Neuronal stem cell (in vitro differentiated cells): ENCODE measurements at regions not wholly inside any gene's neighbourhood (a gene's known extent, or its start where the extent isn't known, plus 50 kb on each side); places are given as distances from the start of the nearest gene placed in this dataset.
"Not testable (repeated sequence)": the region's sequence is repeated elsewhere in the genome, so short reads cannot be mapped to it uniquely, and the experiment has no call there.

Source experiments
- DNase-seq: peaks from one replicate; pipeline ENCODE4 v3.0.0-alpha.2; 2013; ENCODE audit warnings: low spot score
- H2AFZ ChIP-seq: one replicate; pipeline ENCODE4 v1.6.1; 2013; ENCODE audit warnings: mild to moderate bottlenecking, low read length, inconsistent platforms
- H2AK5ac ChIP-seq: 2 replicates; pipeline ENCODE4 v1.6.1; 2013; ENCODE audit warnings: low read depth, mild to moderate bottlenecking, inconsistent platforms, low read length, moderate library complexity, mixed read lengths
- H2BK120ac ChIP-seq: 2 replicates; pipeline ENCODE4 v1.6.1; 2013; ENCODE audit warnings: low read depth, mild to moderate bottlenecking, inconsistent platforms, low read length, moderate library complexity, mixed read lengths
- H2BK12ac ChIP-seq: one replicate; pipeline ENCODE4 v1.6.1; 2013; ENCODE audit warnings: low read length, inconsistent platforms
- H2BK15ac ChIP-seq: 2 replicates; pipeline ENCODE4 v1.6.1; 2013; ENCODE audit warnings: mild to moderate bottlenecking, low read length, inconsistent platforms, mixed read lengths
- H2BK5ac ChIP-seq: one replicate; pipeline ENCODE4 v1.6.1; 2013; ENCODE audit warnings: inconsistent platforms, mild to moderate bottlenecking, low read length, moderate library complexity
- H3K14ac ChIP-seq: one replicate; pipeline ENCODE4 v1.6.1; 2013; ENCODE audit warnings: low read length, inconsistent platforms
- H3K18ac ChIP-seq: 2 replicates; pipeline ENCODE4 v1.6.1; 2013; ENCODE audit warnings: low read length, inconsistent platforms
- H3K23ac ChIP-seq: 2 replicates; pipeline ENCODE4 v1.6.1; 2013; ENCODE audit warnings: low read depth, mild to moderate bottlenecking, mixed read lengths, low read length, inconsistent platforms; ENCODE audit not compliant: poor library complexity
- H3K27ac ChIP-seq: replicated peaks from 3 replicates; pipeline ENCODE4 v1.5.1; 2013; ENCODE audit warnings: low read length, inconsistent platforms
- H3K27me3 ChIP-seq, 3 experiments: 2 replicates each; pipeline ENCODE4 v1.6.1; 2013; ENCODE audit warnings: low read length in 3 of 3, mild to moderate bottlenecking in 2 of 3, inconsistent platforms in 1 of 3, low read depth in 1 of 3, mixed read lengths in 1 of 3, moderate library complexity in 1 of 3; ENCODE audit not compliant: control insufficient read depth in 3 of 3, insufficient read depth in 3 of 3
- H3K36me3 ChIP-seq, 2 donors: replicated peaks in 1 of 2; 2 replicates each; pipeline ENCODE4 v1.6.1; 2013; ENCODE audit warnings: low read length in 2 of 2; ENCODE audit not compliant: control insufficient read depth in 2 of 2, insufficient read depth in 2 of 2
- H3K4ac ChIP-seq: 2 replicates; pipeline ENCODE4 v1.6.1; 2013; ENCODE audit warnings: inconsistent platforms, mild to moderate bottlenecking, low read length, moderate library complexity
- H3K4me1 ChIP-seq, 2 donors: 1 replicate in 1 of 2; 2 replicates in 1 of 2; pipeline ENCODE4 v1.6.1; 2013; ENCODE audit warnings: low read length in 2 of 2, low read depth in 1 of 2; ENCODE audit not compliant: control insufficient read depth in 2 of 2, insufficient read depth in 1 of 2
- H3K4me2 ChIP-seq: one replicate; pipeline ENCODE4 v1.6.1; 2013; ENCODE audit warnings: mild to moderate bottlenecking, low read length, inconsistent platforms; ENCODE audit not compliant: insufficient read depth, poor library complexity, severe bottlenecking
- H3K4me3 ChIP-seq, 2 donors: 2 replicates each; pipeline ENCODE4 v1.5.1; 2013; ENCODE audit warnings: low read length in 2 of 2, mild to moderate bottlenecking in 2 of 2, inconsistent platforms in 1 of 2, moderate library complexity in 1 of 2
- H3K79me1 ChIP-seq: one replicate; pipeline ENCODE4 v1.6.1; 2013; ENCODE audit warnings: low read depth, mild to moderate bottlenecking, inconsistent platforms, low read length, moderate library complexity
- H3K9ac ChIP-seq: one replicate; pipeline ENCODE4 v1.6.1; 2013; ENCODE audit warnings: mild to moderate bottlenecking, low read depth, low read length, inconsistent platforms; ENCODE audit not compliant: poor library complexity
- H3K9me3 ChIP-seq, 2 donors: replicated peaks in 1 of 2; 2 replicates each; pipeline versions ENCODE3 to v1.6.1; 2013; ENCODE audit warnings: low read length in 2 of 2, mild to moderate bottlenecking in 2 of 2, inconsistent platforms in 1 of 2, low read depth in 1 of 2, mixed read lengths in 1 of 2, moderate library complexity in 1 of 2; ENCODE audit not compliant: control insufficient read depth in 2 of 2, insufficient read depth in 1 of 2
- H4K8ac ChIP-seq: one replicate; pipeline ENCODE4 v1.6.1; 2013; ENCODE audit warnings: low read depth, mild to moderate bottlenecking, inconsistent platforms, low read length, moderate library complexity
- H4K91ac ChIP-seq: one replicate; pipeline ENCODE4 v1.6.1; 2013; ENCODE audit warnings: low read length, low read depth, mild to moderate bottlenecking, inconsistent platforms; ENCODE audit not compliant: poor library complexity
- WGBS, 2 donors: extraction: QIAGEN DNeasy Blood & Tissue Kit; methylation state at CpG; one replicate each; pipeline ENCODE4 v1.1.7; 2013; ENCODE audit warnings: missing lambda C conversion rate in 2 of 2, mixed read lengths in 1 of 2; ENCODE audit not compliant: insufficient read length in 2 of 2, insufficient replicate concordance in 1 of 2; ENCODE audit errors: extremely low coverage in 2 of 2; 5-methylcytosine and 5-hydroxymethylcytosine counted together

DNA sequence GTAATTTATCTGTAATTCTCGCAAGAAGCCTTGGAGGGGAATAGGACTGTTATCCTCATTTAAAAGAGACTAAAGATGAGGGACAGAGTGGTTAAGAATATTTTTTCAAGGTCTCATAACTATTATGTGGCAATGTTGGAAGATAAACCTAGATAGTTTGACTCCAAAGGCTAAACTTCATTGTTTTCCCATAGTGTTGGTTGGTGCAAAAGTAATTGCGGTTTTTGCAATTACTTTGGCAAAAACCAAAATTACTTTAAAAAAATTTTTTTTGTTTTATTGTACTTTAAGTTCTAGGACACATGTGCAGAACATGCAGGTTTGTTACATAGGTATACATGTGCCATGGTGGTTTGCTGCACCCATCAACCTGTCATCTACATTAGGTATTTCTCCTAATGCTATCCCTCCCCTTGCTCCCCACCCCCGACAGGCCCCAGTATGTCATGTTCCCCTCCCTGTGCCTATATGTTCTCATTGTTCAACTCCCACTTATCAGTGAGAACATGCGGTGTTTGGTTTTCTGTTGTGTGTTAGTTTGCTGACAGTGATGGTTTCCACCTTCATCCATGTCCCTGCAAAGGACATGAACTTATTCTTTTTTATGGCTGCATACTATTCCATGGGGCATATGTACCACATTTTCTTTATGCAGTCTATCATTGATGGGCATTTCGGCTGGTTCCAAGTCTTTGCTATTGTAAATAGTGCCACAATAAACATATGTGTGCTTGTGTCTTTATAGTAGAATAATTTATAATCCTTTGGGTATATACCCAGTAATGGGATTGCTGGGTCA is 72.9 kb upstream of the TBX18 start:
- not testable (repeated sequence) for H3K18ac ChIP-seq, H3K9ac ChIP-seq, H3K23ac ChIP-seq, H2BK12ac ChIP-seq, H3K36me3 ChIP-seq, DNase-seq, H3K9me3 ChIP-seq, H3K4me1 ChIP-seq, H3K27ac ChIP-seq, H3K27me3 ChIP-seq, H2AFZ ChIP-seq, H2BK120ac ChIP-seq, H2AK5ac ChIP-seq, H3K4ac ChIP-seq, H4K8ac ChIP-seq, H2BK5ac ChIP-seq, H3K4me3 ChIP-seq, H2BK15ac ChIP-seq, H4K91ac ChIP-seq, H3K79me1 ChIP-seq, H3K4me2 ChIP-seq, H3K14ac ChIP-seq
- WGBS, 2 donors = no CpG with 5 or more reads among the region's 5 CpGs

DNA sequence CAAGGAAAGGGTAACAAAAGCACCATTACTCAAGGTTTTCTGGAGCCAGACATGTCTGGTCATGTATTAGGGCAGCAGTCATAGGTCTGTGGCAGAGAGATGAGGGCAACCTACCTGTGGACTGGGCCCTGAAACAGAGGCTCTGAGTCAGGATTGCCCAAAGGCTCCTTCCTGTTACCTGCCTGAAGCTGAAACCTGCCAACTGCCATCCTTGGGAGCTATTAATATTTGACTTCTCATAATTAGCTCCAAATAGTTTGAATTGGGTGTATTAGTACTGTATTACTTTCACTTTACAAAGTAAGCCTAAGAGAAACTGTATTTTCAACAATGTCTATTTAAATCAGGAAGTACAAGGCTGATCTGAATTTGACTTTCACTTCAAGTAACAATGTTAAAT is 72.0 kb upstream of the TBX18 start:
- Histone ChIP-seq H3K4ac (no peak overlapping the region), H3K14ac (no peak overlapping the region), H2BK5ac (no peak overlapping the region), H2BK12ac (no peak overlapping the region), H3K4me1 (no peaks in the 10 kb centered on the region), H4K91ac (no peak overlapping the region), H3K9me3 (no peaks in the 10 kb centered on the region), H3K36me3 (no peaks in the 10 kb centered on the region), H3K23ac (no peak overlapping the region), H3K27me3 (no peaks in the 10 kb centered on the region), H3K4me2 (no peak overlapping the region), H2BK15ac (no peak overlapping the region), H3K9ac (no peak overlapping the region), H2AFZ (no peak overlapping the region), H3K79me1 (no peaks in the 10 kb centered on the region), H4K8ac (no peak overlapping the region), H3K18ac (no peak overlapping the region), H2BK120ac (no peak overlapping the region), H3K4me3 (no peak overlapping the region), H3K27ac (no peak overlapping the region), H2AK5ac (no peak overlapping the region)
- no peak for DNase-seq

DNA sequence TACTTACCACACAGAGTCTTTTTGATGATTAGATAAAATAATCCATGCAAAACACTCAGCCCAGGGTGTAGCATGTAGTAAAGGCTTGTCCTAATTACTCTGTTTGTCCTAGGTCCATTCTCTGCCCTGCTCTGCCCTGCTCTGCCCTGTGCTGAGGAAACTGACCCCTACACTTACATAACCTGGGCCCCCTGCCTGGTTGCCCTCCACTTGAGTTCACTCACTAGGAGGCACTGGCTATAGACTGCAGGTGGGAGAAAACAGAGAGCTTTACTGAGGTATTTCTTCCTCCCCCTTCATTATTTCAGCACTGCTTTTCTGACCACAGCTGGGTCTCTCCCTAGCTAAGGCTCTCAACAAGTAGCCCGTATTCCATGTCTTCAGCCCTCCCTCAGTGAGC is 70.9 kb upstream of the TBX18 start:
- H3K36me3 ChIP-seq = no peaks in the 10 kb centered on the region
- H3K27ac ChIP-seq = no peak overlapping the region
- no peak overlapping the region for H2BK15ac ChIP-seq
- H3K4me3 ChIP-seq = no peak overlapping the region
- H4K8ac ChIP-seq = no peak overlapping the region
- no peak overlapping the region for H3K4me2 ChIP-seq
- no peaks in the 10 kb centered on the region for H3K9me3 ChIP-seq
- no peaks in the 10 kb centered on the region for H3K27me3 ChIP-seq
- WGBS, 2 donors = no CpG with 5 or more reads among the region's 1 CpG
- H3K4me1 ChIP-seq = no peaks in the 10 kb centered on the region
- H2BK5ac ChIP-seq = no peak overlapping the region
- no peak overlapping the region for H2AFZ ChIP-seq
- no peak overlapping the region for H3K14ac ChIP-seq
- DNase-seq = no peak
- H4K91ac ChIP-seq = no peak overlapping the region
- no peak overlapping the region for H2AK5ac ChIP-seq
- H2BK12ac ChIP-seq = no peak overlapping the region
- no peak overlapping the region for H2BK120ac ChIP-seq
- H3K4ac ChIP-seq = no peak overlapping the region
- H3K23ac ChIP-seq = no peak overlapping the region
- no peak overlapping the region for H3K9ac ChIP-seq
- no peak overlapping the region for H3K18ac ChIP-seq
- no peaks in the 10 kb centered on the region for H3K79me1 ChIP-seq

DNA sequence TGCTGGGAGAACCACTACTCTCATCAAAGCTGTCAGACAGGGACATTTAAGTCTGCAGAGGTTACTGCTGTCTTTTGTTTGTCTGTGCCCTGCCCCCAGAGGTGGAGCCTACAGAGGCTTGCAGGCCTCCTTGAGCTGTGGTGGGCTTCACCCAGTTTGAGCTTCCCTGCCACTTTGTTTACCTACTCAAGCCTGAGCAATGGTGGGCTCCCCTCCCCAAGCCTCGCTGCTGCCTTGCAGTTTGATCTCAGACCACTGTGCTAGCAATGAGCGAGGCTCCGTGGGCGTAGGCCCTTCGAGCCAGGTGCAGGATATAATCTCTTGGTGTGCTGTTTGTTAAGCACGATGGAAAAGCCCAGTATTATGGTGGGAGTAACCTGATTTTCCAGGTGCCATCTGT is 67.5 kb upstream of the TBX18 start:
- not testable (repeated sequence) for H3K36me3 ChIP-seq, H2BK12ac ChIP-seq, H3K79me1 ChIP-seq, H3K27me3 ChIP-seq, H3K14ac ChIP-seq, H3K4me1 ChIP-seq, H3K4ac ChIP-seq, H3K27ac ChIP-seq, H2AFZ ChIP-seq, H3K23ac ChIP-seq, H2BK5ac ChIP-seq, H2BK120ac ChIP-seq, H3K18ac ChIP-seq, H4K8ac ChIP-seq, DNase-seq, H3K9me3 ChIP-seq, H3K4me3 ChIP-seq, H3K9ac ChIP-seq, H2AK5ac ChIP-seq, H2BK15ac ChIP-seq, H4K91ac ChIP-seq, H3K4me2 ChIP-seq
- WGBS, 2 donors = no CpG with 5 or more reads among the region's 6 CpGs
